ENCODE measurements at regions not wholly inside any gene's neighbourhood (a gene's known extent, or its start where the extent isn't known, plus 50 kb on each side); places are given as distances from the start of the nearest gene placed in this dataset.
"Not testable (repeated sequence)": the region's sequence is repeated elsewhere in the genome, so short reads cannot be mapped to it uniquely, and the experiment has no call there.

DNA sequence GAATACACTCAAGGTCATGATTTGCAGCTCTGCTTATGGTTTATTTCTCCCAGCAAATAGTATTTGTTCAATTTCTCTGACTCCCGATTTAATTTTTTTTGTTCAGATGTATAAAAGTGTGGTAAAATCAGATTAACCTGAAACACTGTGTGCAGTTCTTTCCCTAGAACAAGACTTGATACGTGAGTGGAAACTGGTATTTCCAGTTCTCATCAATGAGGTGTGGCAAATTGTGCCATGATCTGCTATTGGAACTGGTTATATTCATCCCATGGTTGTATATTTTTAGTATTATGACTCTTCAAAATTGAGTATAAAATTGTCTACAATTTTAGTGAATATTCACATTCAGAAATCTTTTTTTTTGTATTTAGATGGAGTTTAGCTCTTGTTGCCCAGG, 76.8 kb upstream of the IVNS1ABP start:
- no peak for DNase-seq

DNA sequence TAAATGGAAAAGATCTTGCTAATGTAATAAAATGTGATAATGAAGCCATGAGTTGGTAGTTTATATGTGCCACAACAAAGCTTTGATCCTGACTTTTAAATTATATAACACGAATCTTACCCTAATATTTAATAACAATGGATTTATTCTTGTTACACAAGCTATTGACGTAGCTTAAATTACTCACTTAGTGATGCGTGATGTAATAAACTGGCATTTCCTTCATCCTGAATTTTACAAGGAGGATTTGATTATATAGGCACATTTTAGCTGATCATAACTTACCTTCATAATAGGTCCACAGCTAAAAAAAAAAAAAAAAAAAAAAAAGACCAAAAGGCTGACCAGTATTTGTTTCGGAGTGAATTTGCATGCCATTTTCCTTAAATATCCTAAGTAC, 76.2 kb upstream of the IVNS1ABP start:
- no peak for DNase-seq

DNA sequence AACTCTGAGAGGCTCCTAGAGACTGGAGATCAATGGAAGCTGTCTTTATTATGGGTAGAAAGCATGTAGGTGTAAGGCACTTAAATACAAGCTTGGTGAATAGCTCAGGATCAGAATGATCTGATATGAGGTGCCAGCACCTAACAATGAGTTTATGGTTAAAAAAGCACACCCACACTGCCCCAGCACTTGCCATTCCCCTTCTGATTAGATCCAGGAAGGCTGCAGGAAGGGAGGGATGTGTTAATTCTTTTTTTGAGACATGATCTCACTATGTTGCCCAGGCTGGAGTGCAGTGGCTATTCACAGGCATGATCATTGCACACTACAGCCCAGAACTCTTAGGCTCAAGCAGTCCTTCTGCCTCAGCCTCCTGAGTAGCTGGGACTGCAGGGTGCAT, 71.8 kb upstream of the IVNS1ABP start:
- no peak for DNase-seq

DNA sequence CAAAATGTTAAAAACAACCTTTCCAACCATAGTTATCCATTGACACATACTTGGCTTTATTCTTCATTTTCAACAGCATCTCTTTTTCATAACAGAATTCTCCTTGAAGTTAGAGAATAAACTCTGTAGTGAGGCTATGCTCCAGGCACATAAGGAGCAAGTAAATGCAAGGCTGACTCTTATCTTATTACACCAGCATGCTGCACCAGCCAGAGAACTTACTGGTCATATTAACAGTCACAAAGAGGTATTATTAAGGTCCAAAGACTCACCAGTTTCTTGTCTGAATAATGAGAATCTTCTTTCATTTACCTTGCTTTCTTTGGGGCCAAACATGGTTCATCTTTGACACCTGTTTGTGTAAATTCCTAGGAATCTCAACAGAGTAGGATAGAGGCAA, 71.3 kb upstream of the IVNS1ABP start:
- DNase-seq, result no peak

DNA sequence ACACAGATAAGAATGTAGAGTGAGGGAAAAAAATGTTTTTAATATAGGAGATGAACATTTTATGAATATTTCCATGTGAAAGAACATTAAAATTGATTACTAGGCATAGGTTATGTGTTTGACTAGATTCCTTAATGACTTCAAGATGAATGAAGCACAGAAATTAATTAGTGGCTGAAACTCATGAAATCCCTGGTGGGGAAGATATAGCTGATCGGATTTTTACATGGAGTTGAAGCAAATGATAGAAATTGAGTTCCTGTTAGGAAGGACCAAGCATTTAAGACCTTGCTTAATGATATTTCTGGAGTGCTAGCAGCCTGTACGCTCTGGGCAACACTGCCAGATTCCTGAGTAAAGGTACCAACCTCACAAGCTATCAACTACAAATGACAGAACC, 68.9 kb upstream of the IVNS1ABP start:
- DNase-seq, result no peak

DNA sequence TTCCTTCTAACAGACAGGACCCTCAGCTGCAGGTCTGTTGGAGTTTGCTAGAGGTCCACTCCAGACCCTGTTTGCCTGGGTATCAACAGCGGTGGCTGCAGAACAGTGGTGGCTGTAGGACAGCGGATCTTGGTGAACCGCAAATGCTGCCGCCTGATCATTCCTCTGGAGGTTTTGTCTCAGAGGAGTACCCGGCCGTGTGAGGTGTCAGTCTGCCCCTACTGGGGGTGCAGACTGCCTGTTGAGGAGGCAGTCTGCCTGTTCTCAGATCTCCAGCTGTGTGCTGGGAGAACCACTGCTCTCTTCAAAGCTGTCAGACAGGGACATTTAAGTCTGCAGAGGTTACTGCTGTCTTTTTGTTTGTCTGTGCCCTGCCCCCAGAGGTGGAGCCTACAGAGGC, 66.8 kb upstream of the IVNS1ABP start:
- DNase-seq, result not testable (repeated sequence)

DNA sequence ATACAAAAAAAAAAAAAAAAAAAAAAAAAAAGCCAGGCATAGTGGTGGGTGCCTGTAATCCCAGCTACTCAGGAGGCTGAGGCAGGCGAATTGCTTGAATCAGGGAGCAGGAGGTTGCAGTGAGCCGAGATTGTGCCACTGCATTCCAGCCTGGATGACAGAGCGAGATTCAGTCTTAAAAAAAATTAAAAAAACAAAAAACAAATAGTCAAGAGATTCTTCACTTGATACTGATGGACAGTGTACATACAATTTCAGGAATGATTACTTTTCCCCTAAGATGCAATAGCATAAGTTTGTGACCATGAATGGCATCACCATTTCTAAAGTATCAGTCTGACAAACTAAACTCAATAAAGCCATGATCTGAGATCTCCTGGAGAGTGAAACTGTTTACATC, 60.8 kb upstream of the IVNS1ABP start:
- DNase-seq, result no peak

DNA sequence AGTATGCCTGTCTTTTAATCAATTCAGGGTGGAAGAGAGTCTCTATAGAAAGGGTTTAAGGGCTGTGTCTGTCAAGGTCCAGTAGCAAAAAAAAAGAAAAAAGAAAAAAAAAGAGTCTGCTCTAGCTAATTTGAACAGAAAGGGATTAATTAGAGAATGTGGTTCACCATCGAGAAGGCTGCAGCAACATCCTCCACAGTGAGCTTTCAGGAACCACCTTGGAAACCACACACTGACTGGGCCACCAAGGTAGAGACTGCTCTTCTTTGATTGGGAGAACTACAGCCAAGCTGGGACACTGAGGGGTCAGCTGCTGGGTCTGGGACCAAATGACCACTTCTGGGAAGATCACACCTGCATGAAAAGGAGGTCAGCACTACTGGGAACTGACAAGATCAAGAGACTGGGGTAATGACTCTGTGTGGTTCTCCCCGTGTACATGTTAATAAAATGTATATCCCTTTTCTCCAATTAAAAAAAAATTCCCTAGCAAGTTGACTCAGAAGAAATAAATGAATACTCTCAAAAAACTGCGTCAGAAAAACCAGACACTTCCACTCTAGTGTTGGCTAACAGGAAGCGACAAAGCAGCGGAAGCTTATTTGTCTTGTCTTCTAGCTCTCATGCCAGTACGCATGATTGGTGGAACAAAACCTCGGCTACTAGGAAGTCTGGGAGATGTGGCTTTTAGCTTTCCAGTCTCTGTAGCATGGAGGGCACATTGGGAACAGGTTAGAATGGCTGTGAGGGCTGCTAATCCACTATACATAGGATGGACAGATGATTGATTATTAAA, 60.0 kb upstream of the IVNS1ABP start:
- no peak for DNase-seq

DNA sequence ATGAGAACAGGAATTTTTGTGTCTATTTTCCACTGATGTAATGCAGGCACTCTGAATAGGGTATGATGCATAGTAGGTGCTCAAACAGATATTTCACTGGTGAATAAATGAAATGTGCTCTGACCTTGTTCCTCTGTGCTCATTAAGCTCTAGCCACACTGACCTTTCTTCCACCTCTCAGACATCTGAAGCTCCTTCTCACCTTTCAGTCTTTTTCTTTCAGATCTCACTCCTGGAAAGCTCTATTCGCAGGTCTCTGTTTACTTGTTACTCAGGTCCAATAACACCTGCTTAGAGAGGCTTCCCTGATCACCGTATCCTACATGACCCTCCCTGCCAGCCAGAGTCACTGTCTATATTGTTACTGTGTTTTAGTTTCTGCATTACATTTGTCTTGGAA, 59.2 kb upstream of the IVNS1ABP start:
- DNase-seq, result no peak

DNA sequence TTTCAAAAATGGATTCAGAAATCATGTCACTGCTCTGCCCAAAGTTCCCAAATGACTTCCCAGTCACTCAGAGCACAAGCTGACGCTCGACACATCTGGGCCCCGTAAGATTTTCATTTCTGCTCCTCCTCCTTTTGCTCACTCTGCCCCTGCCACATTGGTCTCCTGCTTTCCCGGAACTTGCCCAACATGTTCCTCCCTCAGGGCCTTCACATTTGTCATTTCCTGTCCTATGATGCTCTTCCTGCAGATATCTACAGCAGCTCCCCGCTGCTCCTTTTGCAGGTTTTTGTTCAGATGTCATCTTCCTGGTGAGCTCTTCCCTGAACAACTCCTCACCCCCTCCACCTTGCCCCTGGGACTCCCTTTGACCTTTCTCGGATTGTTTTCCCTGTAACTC, 58.5 kb upstream of the IVNS1ABP start:
- DNase-seq, result peak; percentile 10

DNA sequence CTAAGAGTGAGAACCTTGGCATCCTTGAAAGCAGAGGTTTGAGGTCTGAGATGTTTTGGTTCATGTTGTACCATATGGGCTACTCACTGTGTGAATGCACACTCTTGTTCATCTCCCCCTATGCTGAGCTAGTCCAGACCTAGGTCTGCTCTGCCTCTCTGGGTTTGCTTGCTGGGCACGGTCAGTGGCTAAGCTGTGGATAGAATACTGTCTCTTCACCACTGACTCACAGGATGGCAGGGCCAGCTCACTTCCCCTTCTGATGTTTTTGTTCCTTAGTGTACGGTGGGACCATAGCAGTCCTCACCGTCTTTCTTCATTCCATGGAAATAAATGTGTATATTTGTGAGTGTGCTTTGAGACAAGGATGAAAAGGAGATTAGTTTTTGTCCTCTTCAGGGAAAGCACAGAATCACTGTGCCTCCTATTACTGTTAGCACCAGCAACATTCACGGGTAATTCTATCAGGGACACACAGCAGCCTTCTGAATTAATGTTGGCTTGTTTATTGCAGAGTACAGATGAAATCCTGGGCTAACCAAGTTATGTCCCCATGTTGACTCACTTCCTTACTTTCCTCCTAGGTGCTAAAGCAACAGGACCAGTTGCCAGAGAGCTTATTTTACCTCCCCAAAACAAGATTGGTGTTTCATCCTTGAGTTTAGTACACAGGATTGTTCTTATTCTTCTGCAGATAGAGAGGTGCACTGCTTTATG, 56.9 kb upstream of the IVNS1ABP start:
- no peak for DNase-seq

DNA sequence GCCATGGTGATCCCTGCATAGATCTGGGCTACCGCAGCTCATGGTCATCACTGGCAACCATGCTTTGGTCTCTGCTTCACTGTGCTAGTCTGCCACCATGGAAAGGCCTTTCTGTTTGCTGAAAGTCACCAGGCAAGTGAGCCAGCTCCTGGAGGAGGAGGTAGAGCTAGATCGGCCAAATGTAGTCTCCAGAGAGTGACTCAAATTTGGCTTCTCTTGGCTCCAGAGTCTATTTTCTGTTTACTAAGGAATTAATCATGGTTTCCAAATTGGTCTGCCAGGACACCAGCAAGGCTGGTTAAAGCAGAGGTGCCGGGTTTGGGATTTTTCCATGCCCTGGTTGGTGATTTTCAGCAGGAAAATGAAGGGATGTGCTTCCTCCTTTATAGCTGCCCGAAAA, 52.7 kb upstream of the IVNS1ABP start:
- no peak for DNase-seq

DNA sequence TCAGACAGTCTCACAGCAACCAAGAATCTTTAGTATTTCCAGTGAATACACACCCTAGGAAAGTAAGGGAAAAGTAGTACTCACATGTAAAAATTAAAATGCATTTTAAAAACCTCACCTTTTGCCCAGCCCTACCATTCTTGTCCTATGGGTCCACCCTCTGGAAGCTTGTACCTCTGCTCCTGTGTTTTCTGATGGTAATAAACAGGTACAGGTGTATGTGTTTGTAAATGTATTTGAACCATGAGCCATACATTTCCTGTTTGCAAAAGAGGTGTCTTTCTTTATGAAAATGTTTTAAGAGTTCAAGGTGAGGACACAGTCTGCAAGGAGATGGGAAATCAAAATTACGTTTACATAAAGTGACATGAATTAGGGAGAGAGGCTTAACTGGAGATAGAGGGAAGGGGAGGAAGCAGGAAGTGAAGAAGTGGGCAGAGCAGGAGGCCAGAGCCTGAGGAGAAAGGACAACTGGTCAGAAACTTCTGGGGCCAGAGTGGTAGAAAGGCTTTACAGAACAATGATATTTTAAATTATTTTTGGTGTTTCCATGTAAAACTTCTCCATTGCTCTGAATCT, 52.0 kb upstream of the IVNS1ABP start:
- no peak for DNase-seq

DNA sequence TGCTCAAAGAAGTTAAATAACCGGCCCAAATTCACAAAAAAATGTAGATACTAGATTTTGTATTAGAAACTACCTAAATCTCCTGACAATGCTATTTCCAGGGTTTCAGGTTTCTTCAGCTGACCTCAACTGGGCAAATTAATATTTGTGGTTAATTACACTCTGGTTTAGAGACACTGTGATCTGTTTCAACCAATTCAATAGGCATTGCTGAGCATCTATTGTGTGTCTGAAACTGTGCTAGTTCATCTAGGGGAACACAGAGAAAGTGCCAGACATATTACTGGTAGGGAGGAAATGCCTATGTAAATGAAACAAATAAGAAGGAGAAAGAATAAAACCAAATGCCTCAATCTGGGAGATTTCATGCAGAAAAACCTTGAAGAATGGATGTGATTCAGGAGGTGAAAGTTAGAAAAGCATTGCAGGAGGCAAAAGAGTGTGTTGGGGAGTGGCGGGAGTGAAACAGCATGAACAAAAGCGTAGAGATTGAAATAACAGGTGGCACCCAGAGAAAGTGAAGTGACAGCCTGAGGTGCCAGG, 51.3 kb upstream of the IVNS1ABP start:
- DNase-seq, result no peak

DNA sequence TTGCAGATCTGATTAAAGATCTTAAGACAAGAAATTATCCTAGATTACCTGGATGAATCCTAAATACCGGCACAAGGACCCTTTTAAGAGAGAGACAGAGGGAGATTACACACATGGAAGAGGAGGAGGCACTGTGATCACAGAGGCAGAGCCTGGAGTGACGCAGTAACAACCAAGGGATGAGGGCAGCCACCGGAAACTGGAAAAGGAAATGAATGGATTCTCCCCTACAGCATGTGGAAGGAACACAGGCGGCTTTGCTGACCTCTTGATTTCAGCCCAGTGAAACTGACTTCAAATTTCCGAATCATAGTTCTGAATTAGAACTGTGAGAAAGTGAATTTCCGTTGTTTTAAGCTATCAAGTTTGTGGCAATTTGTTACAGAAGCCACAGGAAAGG, 50.2 kb upstream of the IVNS1ABP start:
- no peak for DNase-seq

Data from activated CD4-positive, alpha-beta T cell treated with anti-CD3 and anti-CD28 coated beads, Interleukin-2, Interleukin-6, amounts not matched to agents 100 ng/mL and 50 ng/mL, durations not matched to agents 16 hours and 8 hours (primary cell).